ENCODE measurements at regions not wholly inside any gene's neighbourhood (a gene's known extent, or its start where the extent isn't known, plus 50 kb on each side); places are given as distances from the start of the nearest gene placed in this dataset.

DNA sequence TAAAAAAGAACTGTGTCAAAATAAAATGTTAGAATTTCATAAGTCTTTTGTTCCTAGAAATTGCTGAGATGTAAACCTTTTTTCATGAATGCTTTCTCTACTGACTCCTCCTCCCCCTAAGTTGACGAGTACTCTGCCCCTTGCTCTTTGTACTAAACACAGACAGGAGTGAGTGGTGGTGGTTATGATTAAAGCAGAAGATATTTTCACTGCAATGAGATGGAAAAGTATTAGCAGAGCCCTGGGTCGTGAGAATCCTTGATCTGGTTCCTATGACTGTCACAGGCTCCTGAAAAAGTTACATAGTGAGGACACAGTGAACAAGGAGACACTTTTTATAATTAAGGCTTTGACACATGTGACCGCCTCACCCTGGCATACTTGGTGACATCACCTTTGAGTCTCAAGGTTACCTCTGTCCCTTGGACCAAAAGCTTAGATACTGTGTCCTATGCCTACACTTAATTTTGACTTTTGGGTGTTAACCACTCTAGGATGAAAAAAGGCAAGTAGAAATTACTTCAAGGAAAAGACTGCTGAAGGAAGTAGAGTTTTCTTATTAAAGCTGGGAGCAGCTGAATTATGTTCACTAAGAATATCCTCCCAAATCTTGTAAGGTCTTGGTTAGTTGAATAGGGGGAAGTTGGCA lies 130.4 kb upstream of the LYSMD4 start:
- Histone ChIP-seq H3K27ac (ENCODE audit: low read depth, low read length, poor library complexity, severe bottlenecking) (no peak overlapping the region), H2AFZ (ENCODE audit: low read length) (no peak overlapping the region), H3K9me3 (ENCODE audit: low read length) (no peaks in the 10 kb centered on the region), H3K4me1 (ENCODE audit: insufficient read depth, low read length, poor library complexity, severe bottlenecking) (no peaks in the 10 kb centered on the region), H3K36me3 (ENCODE audit: insufficient read depth, low read length) (no peaks in the 10 kb centered on the region), H3K9me2 (ENCODE audit: insufficient read depth, low read length) (no peaks in the 10 kb centered on the region), H4K20me1 (ENCODE audit: insufficient read depth, low read length) (no peaks in the 10 kb centered on the region), H3K4me2 (ENCODE audit: low read length) (no peak overlapping the region), H3K79me2 (ENCODE audit: insufficient read depth, low read depth, low read length) (no peaks in the 10 kb centered on the region), H3K4me3 (ENCODE audit: low read depth, low read length, poor library complexity, severe bottlenecking) (no peak overlapping the region)
- BruUV-seq (replicated peaks), result no TSS peak
- intact Hi-C loops (cut with micrococcal nuclease; ENCODE audit: unreplicated experiment), result no loop called here
- no peak for DNase-seq (ENCODE audit: low spot score)
- TF ChIP-seq EZH2phosphoT487 (IDR thresholded peaks at IDR 0.05; ENCODE audit: borderline replicate concordance, low read depth, low read length), result no peak
- TF ChIP-seq, protein P1, sequence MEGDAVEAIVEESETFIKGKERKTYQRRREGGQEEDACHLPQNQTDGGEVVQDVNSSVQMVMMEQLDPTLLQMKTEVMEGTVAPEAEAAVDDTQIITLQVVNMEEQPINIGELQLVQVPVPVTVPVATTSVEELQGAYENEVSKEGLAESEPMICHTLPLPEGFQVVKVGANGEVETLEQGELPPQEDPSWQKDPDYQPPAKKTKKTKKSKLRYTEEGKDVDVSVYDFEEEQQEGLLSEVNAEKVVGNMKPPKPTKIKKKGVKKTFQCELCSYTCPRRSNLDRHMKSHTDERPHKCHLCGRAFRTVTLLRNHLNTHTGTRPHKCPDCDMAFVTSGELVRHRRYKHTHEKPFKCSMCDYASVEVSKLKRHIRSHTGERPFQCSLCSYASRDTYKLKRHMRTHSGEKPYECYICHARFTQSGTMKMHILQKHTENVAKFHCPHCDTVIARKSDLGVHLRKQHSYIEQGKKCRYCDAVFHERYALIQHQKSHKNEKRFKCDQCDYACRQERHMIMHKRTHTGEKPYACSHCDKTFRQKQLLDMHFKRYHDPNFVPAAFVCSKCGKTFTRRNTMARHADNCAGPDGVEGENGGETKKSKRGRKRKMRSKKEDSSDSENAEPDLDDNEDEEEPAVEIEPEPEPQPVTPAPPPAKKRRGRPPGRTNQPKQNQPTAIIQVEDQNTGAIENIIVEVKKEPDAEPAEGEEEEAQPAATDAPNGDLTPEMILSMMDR (conservative IDR thresholded peaks at IDR 0.05; ENCODE audit: low read length), result no peak
- ChIA-PET POLR2A (interaction anchor here (0.6 kb wide), 1 partner anchor 11 kb away, joined by 3 read pairs; no protein-coding TSS in a partner anchor), CTCF (ENCODE audit: unreplicated experiment) (no interaction called here)

DNA sequence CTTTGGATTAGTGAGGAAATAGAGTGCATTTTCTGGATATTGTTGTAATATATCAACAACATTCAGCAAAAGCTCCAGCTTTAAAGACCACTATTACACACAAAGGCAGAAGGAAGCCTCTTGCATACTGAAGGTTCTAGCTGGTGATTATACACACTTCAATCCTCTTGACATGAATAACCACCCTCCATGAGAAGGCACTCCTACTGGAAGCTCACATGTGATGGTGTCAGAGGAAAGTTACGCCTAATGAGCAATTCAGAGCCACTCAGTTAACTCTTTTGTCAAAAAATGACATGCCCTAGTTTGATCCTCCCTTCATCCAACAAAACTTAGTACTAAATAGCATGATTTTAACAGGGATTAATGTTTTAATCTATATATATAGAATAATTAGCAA lies 124.6 kb upstream of the LYSMD4 start:
- no peak for TF ChIP-seq EZH2phosphoT487 (IDR thresholded peaks at IDR 0.05; ENCODE audit: borderline replicate concordance, low read depth, low read length)
- TF ChIP-seq, protein P1 (conservative IDR thresholded peaks at IDR 0.05; ENCODE audit: low read length), result no peak
- H3K9me3 ChIP-seq (ENCODE audit: low read length), result no peaks in the 10 kb centered on the region
- CTCF ChIA-PET (ENCODE audit: unreplicated experiment), result no interaction called here
- no peak overlapping the region for H2AFZ ChIP-seq (ENCODE audit: low read length)
- H3K27ac ChIP-seq (ENCODE audit: low read depth, low read length, poor library complexity, severe bottlenecking), result no peak overlapping the region
- no TSS peak for BruUV-seq (replicated peaks)
- H3K4me3 ChIP-seq (ENCODE audit: low read depth, low read length, poor library complexity, severe bottlenecking), result no peak overlapping the region
- no peaks in the 10 kb centered on the region for H3K79me2 ChIP-seq (ENCODE audit: insufficient read depth, low read depth, low read length)
- intact Hi-C loops (cut with micrococcal nuclease; ENCODE audit: unreplicated experiment), result no loop called here
- H3K4me1 ChIP-seq (ENCODE audit: insufficient read depth, low read length, poor library complexity, severe bottlenecking), result no peaks in the 10 kb centered on the region
- DNase-seq (ENCODE audit: low spot score), result no peak
- H3K36me3 ChIP-seq (ENCODE audit: insufficient read depth, low read length), result no peaks in the 10 kb centered on the region
- H4K20me1 ChIP-seq (ENCODE audit: insufficient read depth, low read length), result no peaks in the 10 kb centered on the region
- POLR2A ChIA-PET, result no interaction called here
- H3K4me2 ChIP-seq (ENCODE audit: low read length), result no peak overlapping the region
- H3K9me2 ChIP-seq (ENCODE audit: insufficient read depth, low read length), result no peaks in the 10 kb centered on the region

DNA sequence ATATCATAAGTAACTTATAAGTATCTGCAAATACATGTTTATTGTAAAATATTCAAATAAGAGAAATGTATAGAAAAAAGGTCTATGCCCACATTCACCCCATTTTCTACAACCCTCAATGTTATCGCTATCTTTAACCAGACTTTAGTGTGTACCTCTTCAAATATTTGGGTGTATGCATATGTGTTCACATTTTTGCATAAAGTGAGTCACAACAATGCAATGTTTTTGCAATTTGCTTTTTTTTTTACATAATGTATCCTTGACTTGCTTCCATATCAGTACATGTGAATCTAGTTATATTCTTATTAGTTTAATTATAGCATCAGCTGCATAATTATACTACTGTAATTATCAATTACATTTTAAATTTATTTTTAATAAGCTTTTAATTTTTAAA lies 117.3 kb upstream of the LYSMD4 start:
- no peak overlapping the region for H2AFZ ChIP-seq (ENCODE audit: low read length)
- TF ChIP-seq, protein P1 (conservative IDR thresholded peaks at IDR 0.05; ENCODE audit: low read length), result no peak
- TF ChIP-seq EZH2phosphoT487 (IDR thresholded peaks at IDR 0.05; ENCODE audit: borderline replicate concordance, low read depth, low read length), result no peak
- H3K9me2 ChIP-seq (ENCODE audit: insufficient read depth, low read length), result no peaks in the 10 kb centered on the region
- intact Hi-C loops (cut with micrococcal nuclease; ENCODE audit: unreplicated experiment), result no loop called here
- no peak overlapping the region for H3K27ac ChIP-seq (ENCODE audit: low read depth, low read length, poor library complexity, severe bottlenecking)
- no peak for DNase-seq (ENCODE audit: low spot score)
- ChIA-PET CTCF (ENCODE audit: unreplicated experiment) (no interaction called here), POLR2A (no interaction called here)
- no peaks in the 10 kb centered on the region for H3K36me3 ChIP-seq (ENCODE audit: insufficient read depth, low read length)
- no peak overlapping the region for H3K4me3 ChIP-seq (ENCODE audit: low read depth, low read length, poor library complexity, severe bottlenecking)
- no TSS peak for BruUV-seq (replicated peaks)
- H3K9me3 ChIP-seq (ENCODE audit: low read length), result no peaks in the 10 kb centered on the region
- H4K20me1 ChIP-seq (ENCODE audit: insufficient read depth, low read length), result no peaks in the 10 kb centered on the region
- H3K79me2 ChIP-seq (ENCODE audit: insufficient read depth, low read depth, low read length), result no peaks in the 10 kb centered on the region
- no peak overlapping the region for H3K4me2 ChIP-seq (ENCODE audit: low read length)
- H3K4me1 ChIP-seq (ENCODE audit: insufficient read depth, low read length, poor library complexity, severe bottlenecking), result no peaks in the 10 kb centered on the region

Data from OCI-LY7 (cell line).